GM23248 (cell line): ENCODE measurements at regions not wholly inside any gene's neighbourhood (a gene's known extent, or its start where the extent isn't known, plus 50 kb on each side); places are given as distances from the start of the nearest gene placed in this dataset.

Experiments used
- EZH2 ChIP-seq: fragments of 200-600 bp; sonication (generic); IDR thresholded peaks from 2 replicates; pipeline ENCODE4 v1.6.1; 2018; ENCODE audit warnings: antibody characterized with exemption, mild to moderate bottlenecking; ENCODE audit not compliant: insufficient read depth, poor library complexity, severe bottlenecking
- EZH2phosphoT487 ChIP-seq: fragments of 200-600 bp; sonication (generic); IDR thresholded peaks from 2 replicates; pipeline ENCODE4 v1.6.1; 2018; ENCODE audit warnings: antibody characterized with exemption, moderate library complexity, mild to moderate bottlenecking, low read depth; ENCODE audit not compliant: insufficient read depth

DNA sequence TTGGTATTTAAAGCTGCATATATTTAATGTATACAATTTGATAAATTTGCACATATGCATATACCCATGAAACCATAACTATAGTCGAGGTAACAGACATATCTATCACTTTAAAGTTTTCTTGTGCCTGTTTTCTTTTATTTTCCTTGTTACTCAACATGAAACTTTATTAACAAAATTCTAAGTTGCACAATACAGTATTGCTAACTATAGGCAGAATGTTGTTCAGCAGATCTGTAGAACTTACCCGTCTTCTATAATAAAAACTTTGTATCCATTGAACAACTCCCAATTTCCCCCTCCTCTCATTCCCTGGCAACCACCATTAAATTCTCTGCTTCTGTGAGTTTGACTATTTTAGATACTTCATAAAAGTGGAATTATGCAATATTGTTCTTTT, 404.6 kb upstream of the KCND2 start:
- TF ChIP-seq EZH2phosphoT487 (no peak), EZH2 (no peak)
